A673 (cell line): ENCODE measurements at regions not wholly inside any gene's neighbourhood (a gene's known extent, or its start where the extent isn't known, plus 50 kb on each side); places are given as distances from the start of the nearest gene placed in this dataset.
"Not testable (repeated sequence)": the region's sequence is repeated elsewhere in the genome, so short reads cannot be mapped to it uniquely, and the experiment has no call there.

Source experiments
- CTCF ChIP-seq: fragments of 300-800, 200-600 bp; sonication (generic); conservative IDR thresholded peaks from 2 replicates; pipeline ENCODE4 v1.5.1; 2017; ENCODE audit warnings: low read depth, mild to moderate bottlenecking, antibody characterized with exemption, low read length, moderate library complexity, mixed read lengths
- EZH2 ChIP-seq: fragments of 200-600 bp; sonication (generic); IDR thresholded peaks from 2 replicates; pipeline ENCODE4 v1.6.1; 2017; ENCODE audit warnings: borderline replicate concordance, low read depth, mild to moderate bottlenecking, mixed read lengths, antibody characterized with exemption, low read length; ENCODE audit not compliant: poor library complexity, severe bottlenecking

- not testable (repeated sequence) for TF ChIP-seq CTCF, EZH2
Measured at GRCh38 chr3:16711691-16712090, 106.5 kb upstream of the DAZL start.
